GM21367 (cell line): ENCODE measurements at regions not wholly inside any gene's neighbourhood (a gene's known extent, or its start where the extent isn't known, plus 50 kb on each side); places are given as distances from the start of the nearest gene placed in this dataset.

Source experiments
- ATAC-seq: cut with Tn5 transposase; IDR thresholded peaks from one replicate; pipeline ENCODE4 v1.9.1; 2021; ENCODE audit not compliant: unreplicated experiment

DNA sequence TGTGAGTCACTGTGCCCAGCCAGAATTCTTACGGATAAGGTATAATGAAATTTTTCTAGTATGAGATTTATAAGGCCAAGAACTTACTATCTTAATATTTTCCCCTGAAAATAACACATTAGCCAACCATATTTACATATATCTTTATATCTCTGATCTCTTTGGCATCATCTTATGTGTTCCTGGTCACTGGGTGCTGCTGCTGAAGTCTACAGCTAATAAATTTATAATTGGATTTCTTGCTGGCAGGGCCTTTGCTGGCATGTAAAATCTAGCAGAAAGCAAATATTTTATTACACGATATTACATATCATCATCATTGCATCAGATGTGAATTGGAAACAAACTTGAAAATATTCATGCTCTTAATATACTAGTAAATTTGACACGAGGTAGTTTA is 590.7 kb downstream of the ANXA1 start:
- ATAC-seq: no peak

GRCh38 chr9:73743826-73744225 is 592.2 kb downstream of the ANXA1 start:
- ATAC-seq: no peak

- no peak for ATAC-seq
Observed at GRCh38 chr9:73745598-73745997, 593.9 kb downstream of the ANXA1 start.

- ATAC-seq: no peak
Observed at GRCh38 chr9:73753171-73753570, 601.5 kb downstream of the ANXA1 start.

DNA sequence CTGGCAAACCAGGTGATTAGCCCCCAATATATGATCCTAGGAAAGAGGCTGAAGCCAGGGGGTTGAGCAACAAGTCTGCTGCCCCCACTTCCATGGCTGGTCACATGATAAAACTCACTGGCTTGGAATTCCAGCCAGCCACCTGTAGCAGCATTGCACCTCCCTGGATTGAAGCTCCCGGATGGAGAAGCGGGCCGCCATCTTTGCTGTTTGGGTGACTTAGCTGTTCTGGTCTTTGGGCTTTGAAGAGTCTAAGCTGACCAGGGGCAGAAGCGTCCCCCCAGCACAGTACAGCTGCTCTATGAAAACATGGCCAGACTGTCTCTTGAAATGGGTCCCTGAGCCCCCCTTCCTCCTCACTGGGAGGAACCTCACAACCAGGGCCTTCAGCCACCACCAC is 610.2 kb downstream of the ANXA1 start:
- ATAC-seq: no peak

DNA sequence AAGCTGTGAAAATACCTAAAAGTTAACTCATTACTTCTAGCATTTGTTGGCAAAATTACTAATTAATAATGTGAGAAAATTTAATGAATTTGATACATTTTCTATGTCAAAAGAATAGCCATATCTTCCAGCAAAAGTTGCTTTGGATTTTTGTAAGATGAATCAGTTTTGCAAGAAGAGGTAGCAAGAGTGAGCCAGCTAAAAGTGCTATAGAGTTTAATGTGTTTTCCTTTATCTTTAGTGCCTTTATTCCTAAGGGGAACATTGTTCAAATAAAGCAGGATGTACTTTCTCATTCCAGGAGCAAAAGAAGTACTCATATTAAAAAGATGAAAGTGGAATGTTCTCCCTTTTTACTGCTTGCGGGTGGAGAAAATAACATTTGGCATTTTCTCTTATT is 622.2 kb downstream of the ANXA1 start:
- no peak for ATAC-seq

- ATAC-seq: no peak
Observed at GRCh38 chr9:73775757-73776156, 624.1 kb downstream of the ANXA1 start.

DNA sequence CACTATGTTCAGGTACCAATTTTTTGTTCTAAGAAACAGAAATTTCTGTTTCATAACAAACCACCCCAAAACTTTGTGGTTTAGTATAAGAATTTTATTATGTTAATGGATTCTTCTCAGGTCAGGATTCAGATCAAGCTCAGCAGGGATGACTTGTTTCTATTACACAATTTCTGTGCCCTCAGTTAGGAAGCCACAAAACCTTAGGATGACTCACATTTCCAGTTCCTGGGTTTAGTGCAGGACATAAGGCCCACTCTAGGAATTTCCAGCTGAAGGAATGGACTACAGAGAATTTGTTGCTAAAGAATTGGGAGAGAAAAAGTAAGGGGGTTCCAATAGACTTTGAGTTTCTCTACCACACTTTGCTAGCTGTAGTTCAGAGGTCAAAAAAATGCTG is 629.3 kb downstream of the ANXA1 start:
- ATAC-seq: no peak

DNA sequence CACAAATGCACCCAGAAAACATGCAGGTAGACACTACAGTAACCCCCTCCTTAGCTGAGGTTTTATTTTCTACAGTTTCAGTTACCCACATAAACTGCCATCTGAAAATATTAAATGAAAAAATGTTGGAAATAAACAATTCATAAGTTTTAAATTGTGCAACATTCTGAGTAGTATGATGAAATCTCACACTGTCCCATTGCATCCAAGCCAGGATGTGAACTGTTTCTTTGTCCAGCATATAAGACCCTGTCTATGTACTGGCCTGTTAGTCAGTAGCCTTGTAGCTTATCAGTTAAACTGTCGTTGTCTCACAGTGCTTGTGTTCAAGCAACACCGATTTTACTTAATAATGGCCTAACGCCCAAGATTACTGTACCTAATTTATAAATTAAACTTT is 630.5 kb downstream of the ANXA1 start:
- no peak for ATAC-seq

DNA sequence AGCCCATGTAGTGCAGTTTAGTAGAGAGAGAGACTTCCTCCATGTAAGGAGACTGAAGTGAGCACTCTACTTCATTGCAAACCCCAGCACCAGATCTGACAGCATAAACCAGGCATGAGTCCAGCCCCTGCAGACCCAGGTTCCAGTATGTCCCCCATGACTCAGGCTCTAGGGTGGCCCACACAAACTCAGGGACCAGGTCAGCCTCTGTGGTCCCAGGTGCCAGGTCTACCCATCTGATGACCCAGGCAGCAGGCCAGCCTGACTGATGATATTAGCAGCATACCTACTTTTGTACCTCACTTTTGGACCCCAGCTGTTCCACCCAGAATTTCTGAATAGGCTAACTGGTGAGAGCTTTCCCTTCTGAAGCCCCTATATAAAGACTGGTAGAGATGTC is 647.8 kb downstream of the ANXA1 start:
- ATAC-seq: no peak

DNA sequence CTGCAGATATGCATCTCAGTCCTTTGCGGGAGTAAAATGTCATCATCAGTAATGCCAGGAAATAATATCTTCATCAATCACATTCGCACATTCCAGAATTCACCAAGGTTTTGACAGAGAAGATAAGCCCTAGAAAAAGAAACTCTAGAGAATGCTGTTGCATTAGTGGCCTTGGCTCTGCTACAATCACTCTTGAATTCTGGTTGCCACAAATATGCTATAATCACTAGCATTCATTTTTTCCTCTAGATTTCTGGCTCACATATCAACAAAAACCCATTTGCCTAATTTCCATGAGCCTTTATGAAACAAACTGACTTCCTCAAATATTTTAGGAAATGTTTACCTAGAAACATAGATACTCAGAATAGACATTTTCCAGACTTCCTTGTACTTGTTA is 653.4 kb downstream of the ANXA1 start:
- ATAC-seq: no peak

DNA sequence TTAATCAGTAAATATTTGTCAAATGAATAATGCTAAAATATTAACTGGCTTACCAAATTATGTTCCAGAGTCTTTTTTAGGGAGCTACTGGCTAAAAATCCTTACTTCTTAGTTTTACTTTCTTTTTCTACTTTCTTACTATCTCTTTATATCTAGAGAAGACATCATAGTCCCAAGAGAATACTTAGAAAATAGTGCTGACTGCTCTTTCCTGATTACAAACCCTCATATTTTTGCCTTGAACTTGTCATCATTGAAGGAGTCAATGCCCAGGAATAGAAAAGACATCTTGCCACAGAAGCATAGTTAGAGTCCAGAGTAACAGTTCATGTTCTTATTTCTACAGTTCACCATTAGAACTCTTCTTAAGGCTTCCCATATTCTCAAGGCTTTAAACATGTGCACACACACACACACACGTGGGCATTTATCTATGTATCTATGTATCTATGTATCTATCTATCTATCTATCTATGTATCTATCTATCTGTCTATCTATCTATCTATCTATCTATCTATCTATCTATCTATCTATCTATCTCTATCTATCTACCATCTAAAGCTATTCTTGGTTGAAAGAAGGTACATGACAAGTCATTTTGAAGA is 654.3 kb downstream of the ANXA1 start:
- no peak for ATAC-seq

- ATAC-seq: no peak
Observed at GRCh38 chr9:73806876-73807275, 655.2 kb downstream of the ANXA1 start.

DNA sequence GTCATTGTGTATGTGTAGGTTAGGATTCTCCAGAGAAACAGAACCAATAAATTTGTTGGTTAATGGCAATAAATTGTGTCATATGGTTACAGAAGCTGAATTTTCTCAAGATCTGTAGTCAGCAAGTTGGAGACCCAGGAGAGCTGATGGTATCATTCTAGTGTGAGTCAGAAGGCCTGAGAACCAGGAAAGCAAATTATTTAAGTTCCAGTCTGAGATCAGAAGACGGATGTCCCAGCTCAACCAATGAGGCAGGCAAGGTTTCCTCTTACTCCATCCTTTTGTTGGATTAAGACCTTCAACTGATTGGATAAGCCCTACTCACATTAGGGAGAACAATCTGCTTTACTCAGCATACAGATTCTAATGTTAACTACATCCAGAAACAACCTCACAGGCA is 656.3 kb downstream of the ANXA1 start:
- no peak for ATAC-seq

GRCh38 chr9:73810585-73811215 is 659.0 kb downstream of the ANXA1 start:
- no peak for ATAC-seq

DNA sequence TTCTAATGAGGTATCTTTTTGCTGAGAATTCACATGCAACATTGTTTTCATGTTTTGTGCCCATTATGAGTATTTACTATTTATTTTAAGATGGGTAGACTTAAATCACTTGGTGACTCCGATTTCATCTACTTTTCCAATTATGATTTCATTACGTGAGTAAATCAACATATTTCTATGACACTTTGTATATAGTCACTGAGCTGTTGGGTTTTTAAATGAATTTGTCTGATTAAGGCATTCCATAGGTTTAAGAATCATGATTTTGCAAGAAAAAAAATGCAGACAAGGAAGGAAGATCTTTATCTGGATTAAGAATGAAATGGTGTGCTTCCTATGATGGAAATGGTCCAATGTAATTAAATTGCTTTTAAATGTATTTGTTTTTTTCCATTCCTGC is 661.9 kb downstream of the ANXA1 start:
- ATAC-seq: no peak

- no peak for ATAC-seq
Observed at GRCh38 chr9:73816905-73817304, 665.2 kb downstream of the ANXA1 start.

DNA sequence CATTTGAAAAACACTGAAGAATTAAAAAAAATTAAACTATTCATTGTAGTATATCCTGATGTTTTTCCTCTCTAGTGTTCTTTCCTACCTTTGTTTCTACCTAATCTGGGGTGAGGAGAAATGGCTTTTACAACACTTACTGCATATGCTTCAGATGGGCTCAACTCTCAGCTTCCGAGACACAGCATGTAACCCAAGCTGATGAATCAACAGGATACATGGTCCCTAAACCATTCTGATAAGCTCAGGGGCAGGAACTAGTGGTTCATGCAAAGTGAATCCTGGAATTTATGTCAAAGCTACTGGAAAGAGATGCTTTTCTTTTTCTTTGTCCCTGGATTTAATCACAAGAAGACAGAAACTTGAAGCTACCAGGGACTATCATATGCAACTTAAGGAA is 672.5 kb upstream of the RORB start:
- no peak for ATAC-seq

DNA sequence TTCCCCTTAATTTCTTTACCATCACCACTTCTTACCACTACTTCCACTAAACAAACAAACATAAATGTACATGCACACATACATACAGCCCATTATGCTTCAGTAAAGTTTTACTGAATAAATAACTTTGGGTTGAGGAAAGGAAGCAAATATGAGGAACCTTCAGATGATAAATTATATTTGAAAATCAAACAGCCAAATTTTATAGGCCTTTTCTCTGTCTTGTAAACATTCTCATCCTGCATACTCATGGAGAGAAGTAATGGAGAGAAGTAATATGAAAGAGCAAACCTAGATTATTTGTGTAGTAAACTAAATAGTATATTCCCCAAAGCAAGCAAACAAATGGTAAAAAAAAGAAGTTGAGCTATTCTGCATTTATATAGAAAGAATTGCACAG is 658.3 kb upstream of the RORB start:
- ATAC-seq: no peak

GRCh38 chr9:73839471-73839870 is 657.7 kb upstream of the RORB start:
- no peak for ATAC-seq

GRCh38 chr9:73841018-73841417 is 656.1 kb upstream of the RORB start:
- no peak for ATAC-seq

DNA sequence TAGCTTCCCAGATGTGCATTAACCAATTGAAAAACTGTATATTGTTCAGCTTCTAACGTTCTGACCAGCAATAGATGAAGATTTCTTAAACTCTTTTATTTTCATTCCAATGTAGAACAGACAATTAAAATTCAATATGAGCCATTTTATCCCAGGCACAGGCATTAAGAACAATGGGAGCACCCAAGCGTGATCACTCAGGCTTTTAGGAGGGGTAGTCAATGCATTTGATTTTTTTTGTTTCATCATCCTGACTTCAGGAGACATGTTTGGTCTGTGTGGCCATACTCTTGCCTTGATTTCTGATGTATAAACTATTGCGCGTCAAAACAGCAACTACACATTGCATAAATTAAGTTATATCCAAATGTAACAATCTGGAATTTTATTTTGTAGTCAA is 653.0 kb upstream of the RORB start:
- no peak for ATAC-seq

DNA sequence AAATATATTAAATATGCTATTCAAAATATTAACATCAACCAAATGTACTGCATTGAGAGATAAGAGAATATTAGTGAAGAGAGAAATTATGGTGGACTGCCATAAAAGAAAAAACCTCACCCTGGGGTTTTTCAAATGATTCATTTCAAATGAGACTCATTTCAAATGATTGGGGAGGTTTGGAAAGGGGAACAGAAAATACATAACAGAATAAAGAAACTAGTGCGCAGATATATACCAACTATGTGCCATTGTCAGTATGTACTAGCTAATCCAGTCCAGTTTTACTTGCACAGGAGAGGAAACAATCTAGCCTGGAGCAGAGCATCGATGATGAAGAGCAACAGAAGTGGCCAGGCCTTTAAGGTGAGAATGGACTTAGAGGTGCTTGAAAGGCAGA is 651.6 kb upstream of the RORB start:
- no peak for ATAC-seq
